ENCODE measurements at regions not wholly inside any gene's neighbourhood (a gene's known extent, or its start where the extent isn't known, plus 50 kb on each side); places are given as distances from the start of the nearest gene placed in this dataset.
"Not testable (repeated sequence)": the region's sequence is repeated elsewhere in the genome, so short reads cannot be mapped to it uniquely, and the experiment has no call there.

DNA sequence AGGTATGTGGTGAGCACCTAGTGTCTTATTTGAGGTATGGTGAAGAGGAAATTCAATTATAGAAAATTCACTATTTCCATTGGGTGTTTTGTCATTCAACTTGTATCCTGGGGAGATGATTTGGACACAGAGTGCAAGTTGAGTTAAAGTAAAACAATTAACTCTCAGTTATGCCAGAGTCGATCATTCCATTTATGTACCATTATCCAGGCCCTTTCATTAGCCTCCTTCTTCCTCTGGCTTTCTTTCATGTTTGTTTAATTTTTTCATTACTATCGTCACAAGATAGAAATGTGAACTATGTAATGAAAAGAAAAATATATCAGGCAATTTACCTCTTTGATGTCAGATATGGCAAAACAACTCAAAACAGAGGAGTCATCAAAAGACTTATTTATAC lies 1347.2 kb upstream of the NUDT12 start:
- in situ Hi-C loops (cut with MboI; ENCODE audit: low pct_unique_long_range_greater_than_20kb, low sequenced_read_pairs) = no loop called here
- no peak for DNase-seq

DNA sequence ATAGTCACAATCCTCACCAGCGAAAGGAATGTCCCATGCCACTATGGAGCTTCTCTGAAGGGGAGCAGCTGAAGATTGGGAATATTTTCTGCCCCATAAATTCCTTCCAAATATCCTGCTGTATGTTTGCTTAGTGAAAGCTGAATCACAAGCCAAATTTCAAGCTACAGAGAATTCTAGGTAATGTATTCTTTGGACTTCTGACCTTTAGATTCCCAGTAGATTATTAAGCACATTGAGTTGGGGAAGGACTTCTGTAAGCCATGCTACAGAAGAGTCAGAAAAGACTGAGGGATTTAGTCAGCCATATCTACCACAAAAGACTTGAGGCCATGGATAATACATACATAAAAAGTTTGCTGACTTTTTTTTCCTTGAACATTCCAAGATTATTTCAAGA lies 1342.0 kb upstream of the NUDT12 start:
- no peak for DNase-seq
- in situ Hi-C loops (cut with MboI; ENCODE audit: low pct_unique_long_range_greater_than_20kb, low sequenced_read_pairs) = no loop called here

DNA sequence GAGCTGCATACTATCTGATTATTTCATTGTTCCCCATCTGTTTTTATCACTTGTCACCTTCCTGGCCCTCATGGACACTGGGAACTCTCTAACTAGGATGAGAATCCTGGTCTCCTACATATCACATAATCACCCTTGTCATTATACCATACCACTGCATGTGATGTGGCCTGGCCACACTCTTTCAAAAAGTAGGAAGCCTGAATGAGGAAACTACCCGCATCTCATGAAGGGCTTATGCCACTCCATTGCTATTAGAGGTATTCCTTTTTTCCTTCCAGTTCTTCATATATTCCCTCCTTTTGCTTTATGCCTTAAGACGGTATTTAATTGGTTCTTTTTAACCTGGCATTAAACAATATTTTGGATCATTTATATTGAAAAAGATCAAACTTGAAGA lies 1341.4 kb upstream of the NUDT12 start:
- no peak for DNase-seq
- in situ Hi-C loops (cut with MboI; ENCODE audit: low pct_unique_long_range_greater_than_20kb, low sequenced_read_pairs) = no loop called here

DNA sequence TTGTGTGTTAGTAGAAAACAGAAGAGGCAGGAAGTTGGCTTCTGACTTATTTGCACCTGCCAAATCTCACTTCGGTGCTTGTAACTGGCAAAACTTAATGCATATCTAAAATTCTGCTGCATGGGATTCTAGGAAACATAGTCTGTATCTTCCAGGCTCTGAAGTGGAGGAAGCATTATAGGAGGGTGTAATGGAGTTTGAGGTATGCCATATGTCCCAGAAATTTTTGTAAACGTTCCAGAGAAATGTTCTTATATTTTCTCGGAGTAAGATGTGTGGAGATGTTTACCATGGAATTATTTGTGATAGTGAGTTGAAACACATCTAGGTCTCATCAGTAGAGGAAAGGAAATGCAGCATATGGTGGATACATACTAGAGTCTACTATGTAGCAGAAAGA lies 1329.0 kb upstream of the NUDT12 start:
- in situ Hi-C loops (cut with MboI; ENCODE audit: low pct_unique_long_range_greater_than_20kb, low sequenced_read_pairs) = no loop called here
- DNase-seq = no peak

DNA sequence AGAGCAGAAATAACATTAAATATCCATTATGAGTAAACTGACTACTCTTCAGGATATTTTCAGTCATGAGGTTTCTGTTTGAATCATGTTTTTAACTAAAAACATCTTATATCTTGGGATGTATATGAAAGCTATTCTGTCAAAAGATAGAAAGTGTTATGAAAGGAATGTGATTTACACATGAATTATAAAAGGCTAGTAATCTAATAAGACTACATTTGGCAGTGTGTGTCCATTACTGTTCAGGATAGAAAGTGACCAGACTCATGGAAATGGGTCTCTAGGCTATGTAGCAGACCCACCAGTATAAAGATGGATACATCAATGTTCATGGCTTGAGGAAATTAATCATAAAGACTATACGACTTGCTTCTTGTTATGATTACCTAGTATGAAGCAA lies 1328.2 kb upstream of the NUDT12 start:
- in situ Hi-C loops (cut with MboI; ENCODE audit: low pct_unique_long_range_greater_than_20kb, low sequenced_read_pairs) = no loop called here
- no peak for DNase-seq

DNA sequence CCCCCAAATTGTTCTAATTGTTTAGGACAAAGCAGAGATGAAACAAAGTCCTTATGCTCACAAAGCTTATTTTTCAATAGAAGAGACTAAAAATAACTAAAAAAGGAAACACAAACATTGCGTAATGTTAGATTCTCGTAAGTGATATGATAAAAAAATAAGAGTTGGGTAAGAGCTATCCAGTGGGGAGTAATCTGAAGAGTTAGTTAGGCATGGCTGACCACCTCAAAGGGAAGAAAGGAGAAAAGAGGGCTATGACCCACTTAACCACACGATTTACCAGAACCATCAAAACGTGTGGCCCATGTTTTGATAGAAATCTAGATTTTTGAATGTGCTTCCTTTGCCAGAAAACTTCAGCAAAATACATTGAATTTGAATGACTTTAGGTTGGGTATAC lies 1296.8 kb upstream of the NUDT12 start:
- peak; percentile 11 for DNase-seq

DNA sequence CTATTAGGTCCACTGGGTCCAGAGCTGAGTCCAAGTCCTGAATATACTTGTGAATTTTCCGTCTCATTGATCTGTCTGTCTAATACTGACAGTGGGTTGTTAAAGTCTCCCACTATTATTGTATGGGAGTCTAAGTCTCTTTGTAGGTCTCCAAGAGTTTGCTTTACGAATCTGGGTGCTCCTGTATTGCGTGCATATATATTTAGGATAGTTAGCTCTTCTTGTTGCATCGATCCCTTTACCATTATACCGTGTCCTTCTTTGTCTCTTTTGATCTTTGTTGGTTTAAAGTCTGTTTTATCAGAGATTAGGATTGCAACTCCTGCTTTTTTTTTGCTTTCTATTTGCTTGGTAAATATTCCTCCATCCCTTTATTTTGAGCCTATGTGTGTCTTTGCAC lies 1289.5 kb upstream of the NUDT12 start:
- DNase-seq; in situ Hi-C loops (cut with MboI; ENCODE audit: low pct_unique_long_range_greater_than_20kb, low sequenced_read_pairs): not testable (repeated sequence)

More for the DNA sequence above, 1296.8 kb upstream of the NUDT12 start:
- in situ Hi-C loops (cut with MboI; ENCODE audit: low pct_unique_long_range_greater_than_20kb, low sequenced_read_pairs) = no loop called here

DNA sequence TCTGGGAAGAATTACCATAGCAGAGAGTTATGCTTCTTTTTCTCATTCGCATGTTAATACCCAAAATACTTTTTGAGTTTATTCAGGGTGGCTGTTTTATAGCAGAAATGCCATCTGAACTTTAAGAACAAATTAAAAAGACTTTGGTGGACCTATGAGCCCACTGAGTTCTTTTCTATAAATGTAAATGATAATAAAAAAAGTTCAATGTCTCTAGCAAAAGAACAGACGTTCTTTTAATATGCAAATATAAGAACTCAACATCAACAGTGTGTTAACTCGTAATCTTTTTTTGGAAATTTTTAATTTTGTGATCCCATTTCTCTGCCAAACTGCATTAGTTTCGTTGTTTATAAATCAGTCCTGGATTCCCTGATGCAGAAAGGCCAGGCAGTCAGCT lies 1283.0 kb upstream of the NUDT12 start:
- in situ Hi-C loops (cut with MboI; ENCODE audit: low pct_unique_long_range_greater_than_20kb, low sequenced_read_pairs) = no loop called here

DNA sequence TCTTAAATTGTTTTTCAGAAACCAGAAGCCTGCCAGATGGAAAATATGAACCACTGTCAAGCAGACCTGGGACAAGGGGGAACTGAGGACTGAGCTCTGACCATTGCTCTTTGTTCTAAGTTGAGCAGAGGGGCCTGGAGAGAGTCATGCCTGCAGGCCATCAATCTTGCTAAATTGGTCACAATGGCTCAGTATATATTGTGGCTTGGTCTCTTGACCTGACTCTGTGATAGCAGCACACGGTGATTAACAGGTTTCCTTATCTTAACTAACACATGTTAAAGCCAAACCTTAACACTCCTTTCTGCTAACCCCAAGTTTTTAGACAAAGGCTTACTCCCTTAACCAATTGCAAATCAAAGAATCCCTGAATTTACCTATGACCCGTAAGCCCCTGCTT lies 1281.2 kb upstream of the NUDT12 start:
- DNase-seq = no peak
- in situ Hi-C loops (cut with MboI; ENCODE audit: low pct_unique_long_range_greater_than_20kb, low sequenced_read_pairs) = no loop called here

More for the DNA sequence above, 1283.0 kb upstream of the NUDT12 start:
- DNase-seq = no peak

DNA sequence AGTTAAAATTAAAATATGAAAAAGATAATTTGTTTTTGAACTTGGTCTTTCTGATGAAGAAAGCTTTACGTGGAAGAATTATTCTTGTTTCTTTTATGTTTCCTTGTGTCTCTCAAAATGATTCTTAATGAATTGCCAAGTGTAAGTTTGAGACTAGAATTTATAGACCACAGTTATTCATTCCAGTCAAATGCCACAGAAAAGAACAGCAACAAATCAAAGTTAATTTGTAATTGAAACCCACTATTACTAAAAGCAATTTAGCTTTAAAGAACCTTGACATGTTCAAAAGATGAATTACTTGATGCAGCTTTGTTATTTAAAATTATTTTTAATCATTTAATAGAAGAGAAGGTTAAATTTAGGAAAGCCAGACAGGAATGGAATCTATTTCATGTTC lies 1277.7 kb upstream of the NUDT12 start:
- DNase-seq = no peak
- in situ Hi-C loops (cut with MboI; ENCODE audit: low pct_unique_long_range_greater_than_20kb, low sequenced_read_pairs) = no loop called here

DNA sequence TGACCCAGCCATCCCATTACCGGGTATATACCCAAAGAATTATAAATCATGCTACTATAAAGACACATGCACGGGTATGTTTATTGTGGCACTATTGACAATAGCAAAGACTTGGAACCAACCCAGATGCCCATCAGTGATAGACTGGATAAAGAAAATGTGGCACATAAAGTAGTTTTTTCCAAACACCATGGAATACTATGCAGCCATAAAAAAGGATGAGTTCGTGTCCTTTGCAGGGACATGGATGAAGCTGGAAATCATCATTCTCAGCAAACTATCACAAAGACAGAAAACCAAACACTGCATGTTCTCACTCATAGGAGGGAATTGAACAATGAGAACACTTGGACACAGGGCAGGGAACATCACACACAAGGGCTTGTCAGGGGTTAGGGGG lies 1268.9 kb upstream of the NUDT12 start:
- DNase-seq; in situ Hi-C loops (cut with MboI; ENCODE audit: low pct_unique_long_range_greater_than_20kb, low sequenced_read_pairs): not testable (repeated sequence)

DNA sequence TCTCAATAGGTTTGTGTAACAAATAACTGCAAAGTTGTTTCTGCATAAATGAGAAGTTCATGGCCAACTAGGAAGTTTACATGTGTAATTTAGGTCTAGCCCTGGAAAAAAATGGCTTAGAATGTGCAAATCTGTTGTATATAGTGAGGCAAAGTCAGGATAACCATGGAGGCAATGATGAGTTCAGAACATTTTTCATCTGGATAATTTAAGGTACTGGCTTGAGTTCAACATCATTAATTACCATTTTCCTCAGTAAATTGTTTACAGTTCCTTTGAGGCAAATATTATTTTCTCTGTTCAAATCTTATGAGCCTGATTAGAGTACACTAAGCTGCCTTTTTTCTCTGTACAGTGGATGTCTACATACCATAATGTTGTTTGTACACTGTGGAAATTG lies 1259.0 kb upstream of the NUDT12 start:
- DNase-seq = no peak
- in situ Hi-C loops (cut with MboI; ENCODE audit: low pct_unique_long_range_greater_than_20kb, low sequenced_read_pairs) = no loop called here

DNA sequence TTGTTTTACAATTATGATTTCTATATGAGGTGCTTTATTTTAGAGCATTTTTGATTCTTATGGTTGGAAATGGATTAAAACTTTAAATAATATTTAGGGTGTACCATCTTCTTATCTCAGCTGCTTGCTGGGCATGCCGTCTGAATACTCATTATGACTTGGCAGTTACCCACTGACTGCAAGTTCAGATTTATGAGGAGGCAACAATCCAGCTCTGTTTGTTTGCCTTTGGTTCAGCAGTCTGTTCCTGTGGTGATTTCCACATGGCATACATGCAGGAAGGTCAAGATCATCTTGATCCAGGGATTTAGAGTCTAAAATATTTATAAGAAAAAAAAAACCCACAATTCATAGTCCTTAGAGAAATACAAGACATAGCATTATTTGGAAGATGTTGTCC lies 1254.5 kb upstream of the NUDT12 start:
- in situ Hi-C loops (cut with MboI; ENCODE audit: low pct_unique_long_range_greater_than_20kb, low sequenced_read_pairs) = no loop called here
- no peak for DNase-seq

DNA sequence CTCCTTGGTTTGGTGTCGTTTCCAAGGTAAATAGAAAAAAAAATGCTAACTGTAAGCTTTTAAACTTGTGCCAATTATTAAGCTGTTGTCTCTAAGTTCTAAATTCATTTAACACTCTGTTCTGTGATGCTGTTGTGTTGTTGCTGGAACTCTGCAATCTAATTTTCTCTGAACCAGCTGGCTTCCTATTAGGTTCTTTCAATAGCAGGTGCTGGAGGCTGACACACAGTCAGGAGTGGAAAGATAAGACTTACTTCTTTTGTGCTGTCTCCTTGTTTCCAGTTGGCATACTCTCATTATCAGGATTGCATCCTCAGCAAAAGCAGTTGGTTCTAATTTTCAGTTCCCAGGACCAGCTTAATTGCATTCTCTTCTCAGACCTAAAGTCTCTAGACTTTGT lies 1252.6 kb upstream of the NUDT12 start:
- in situ Hi-C loops (cut with MboI; ENCODE audit: low pct_unique_long_range_greater_than_20kb, low sequenced_read_pairs) = no loop called here
- DNase-seq = no peak

DNA sequence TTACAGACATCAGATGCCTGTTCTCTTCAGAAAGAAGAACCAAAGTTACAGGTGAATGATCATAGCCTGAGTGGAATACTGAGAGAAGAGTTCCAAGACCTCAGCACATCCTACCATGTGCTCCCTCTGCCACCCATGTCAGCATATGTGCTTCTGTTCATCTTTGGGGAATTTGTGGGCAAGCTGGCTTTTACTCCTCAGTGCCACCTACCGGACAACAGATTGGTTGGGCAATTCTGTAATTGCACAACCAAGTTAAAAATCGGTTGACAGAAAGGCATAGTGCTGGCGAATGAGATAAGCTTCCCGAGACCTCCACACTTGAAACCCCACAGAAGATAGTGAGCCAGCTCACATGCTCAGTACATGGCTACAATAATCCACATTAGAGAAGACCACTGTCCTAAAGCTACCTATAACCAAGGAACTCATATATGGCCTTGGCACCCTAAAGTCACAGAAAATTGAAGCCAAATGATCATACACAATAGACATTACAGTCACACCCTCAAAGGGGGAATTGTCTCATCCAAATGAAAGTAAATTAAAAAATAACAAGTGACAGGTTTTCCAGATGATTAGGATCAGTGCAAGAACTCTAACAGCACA lies 1238.0 kb upstream of the NUDT12 start:
- in situ Hi-C loops (cut with MboI; ENCODE audit: low pct_unique_long_range_greater_than_20kb, low sequenced_read_pairs) = no loop called here

DNA sequence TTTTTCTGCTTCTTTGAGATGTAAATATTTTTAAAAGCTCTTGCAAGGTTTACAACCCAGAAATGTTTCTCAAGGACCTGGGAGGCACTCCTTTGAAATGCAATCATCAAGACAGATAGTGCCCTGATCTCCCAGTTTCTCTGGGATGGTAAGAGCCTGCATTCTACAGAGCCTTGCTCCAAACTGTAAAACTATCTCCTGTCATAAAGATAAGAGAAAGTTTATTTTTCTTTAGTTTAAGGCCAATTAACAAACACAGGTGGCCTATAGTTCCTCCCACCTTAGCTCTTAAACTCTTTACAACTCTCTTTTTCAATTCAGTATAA lies 1231.1 kb upstream of the NUDT12 start:
- DNase-seq = no peak
- in situ Hi-C loops (cut with MboI; ENCODE audit: low pct_unique_long_range_greater_than_20kb, low sequenced_read_pairs) = no loop called here

More for the DNA sequence above, 1238.0 kb upstream of the NUDT12 start:
- DNase-seq = peak; percentile 49

DNA sequence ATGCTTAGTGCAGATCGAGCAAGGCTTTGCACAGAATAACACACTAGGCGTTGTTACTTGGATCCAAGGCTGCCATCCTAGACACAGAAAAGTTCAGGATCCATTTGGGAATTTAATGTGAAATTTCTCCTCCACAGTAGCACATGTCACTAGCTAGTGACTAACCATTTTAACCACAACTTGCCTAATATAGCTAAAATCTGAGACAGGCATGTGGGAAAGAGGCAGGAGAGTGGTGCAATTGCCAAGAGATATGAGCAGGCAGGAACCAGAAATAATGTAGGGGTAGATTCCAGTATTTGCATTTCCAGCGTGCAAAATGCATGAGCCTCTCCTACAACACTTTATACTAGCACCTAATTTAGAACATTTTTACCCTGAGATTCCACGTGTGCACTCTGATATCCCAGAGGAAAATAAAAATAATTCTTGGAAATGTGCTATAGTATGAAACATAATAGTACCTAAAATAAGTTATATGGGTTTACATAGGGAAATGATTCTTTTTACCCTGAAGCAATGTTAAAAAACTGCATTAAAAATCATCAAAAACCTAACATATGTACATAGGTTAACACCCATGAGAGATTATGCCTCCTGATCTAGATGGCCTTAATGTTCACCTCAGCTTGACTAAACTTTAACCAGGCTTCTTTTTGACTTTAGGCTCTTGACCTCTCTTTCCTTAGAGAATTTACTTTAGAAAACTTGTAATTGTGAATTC lies 1230.6 kb upstream of the NUDT12 start:
- no peak for DNase-seq
- in situ Hi-C loops (cut with MboI; ENCODE audit: low pct_unique_long_range_greater_than_20kb, low sequenced_read_pairs) = no loop called here

DNA sequence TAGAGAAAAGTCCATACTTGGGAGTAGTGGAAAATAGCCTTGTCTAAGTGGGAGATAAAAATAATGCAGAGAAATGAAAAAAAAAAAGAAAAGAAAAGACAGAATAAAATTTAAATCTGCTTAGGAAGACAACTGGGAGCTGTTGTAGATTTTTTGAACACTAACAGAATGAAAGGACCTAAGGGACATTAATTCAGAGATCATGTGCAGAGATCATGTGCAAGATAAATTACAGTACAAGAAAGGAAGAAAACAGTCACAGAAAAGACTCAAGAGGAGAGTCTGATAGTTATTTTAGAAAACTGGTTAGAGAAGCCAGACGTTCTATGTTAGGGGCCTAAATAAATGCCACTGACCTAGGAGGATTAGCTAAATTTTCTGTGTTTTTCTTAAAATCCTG lies 1226.8 kb upstream of the NUDT12 start:
- no peak for DNase-seq
- in situ Hi-C loops (cut with MboI; ENCODE audit: low pct_unique_long_range_greater_than_20kb, low sequenced_read_pairs) = no loop called here

DNA sequence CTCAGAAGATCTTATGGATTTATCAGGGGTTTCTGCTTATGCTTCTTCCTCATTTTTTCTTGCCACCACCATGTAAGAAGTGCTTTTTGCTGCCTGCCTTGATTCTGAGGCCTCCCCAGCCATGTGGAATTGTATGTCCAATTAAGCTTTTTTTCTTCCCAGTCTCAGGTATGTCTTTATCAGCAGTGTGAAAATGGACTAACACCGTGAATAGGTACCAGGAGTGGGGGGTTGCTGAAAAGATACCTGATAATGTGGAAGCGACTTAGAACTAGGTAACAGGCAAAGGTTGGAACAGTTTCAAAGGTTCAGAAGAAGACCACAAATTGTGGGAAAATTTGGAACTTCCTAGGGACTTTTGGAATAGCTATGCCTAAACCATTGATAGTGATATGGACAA lies 1222.5 kb upstream of the NUDT12 start:
- no peak for DNase-seq
- in situ Hi-C loops (cut with MboI; ENCODE audit: low pct_unique_long_range_greater_than_20kb, low sequenced_read_pairs) = no loop called here

DNA sequence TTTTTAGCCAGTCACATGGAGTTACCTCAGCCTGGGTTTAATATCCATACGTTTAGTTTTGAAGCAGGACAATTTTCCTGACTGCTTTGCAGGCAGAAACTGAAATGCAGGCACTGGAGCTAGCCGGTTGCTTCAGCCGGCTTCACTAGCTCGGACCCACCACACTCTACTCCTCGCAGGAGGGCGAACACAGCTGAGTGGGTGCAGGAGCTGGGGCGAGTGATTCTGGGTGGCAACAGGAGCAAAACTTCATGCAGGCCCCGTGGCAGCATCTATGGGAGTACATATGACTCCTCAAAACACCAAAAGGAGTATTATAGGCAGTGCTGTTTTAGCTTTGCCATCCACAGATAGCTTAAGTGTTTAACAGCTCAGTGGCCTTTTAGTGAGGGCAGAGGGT lies 1211.8 kb upstream of the NUDT12 start:
- in situ Hi-C loops (cut with MboI; ENCODE audit: low pct_unique_long_range_greater_than_20kb, low sequenced_read_pairs) = no loop called here
- no peak for DNase-seq

DNA sequence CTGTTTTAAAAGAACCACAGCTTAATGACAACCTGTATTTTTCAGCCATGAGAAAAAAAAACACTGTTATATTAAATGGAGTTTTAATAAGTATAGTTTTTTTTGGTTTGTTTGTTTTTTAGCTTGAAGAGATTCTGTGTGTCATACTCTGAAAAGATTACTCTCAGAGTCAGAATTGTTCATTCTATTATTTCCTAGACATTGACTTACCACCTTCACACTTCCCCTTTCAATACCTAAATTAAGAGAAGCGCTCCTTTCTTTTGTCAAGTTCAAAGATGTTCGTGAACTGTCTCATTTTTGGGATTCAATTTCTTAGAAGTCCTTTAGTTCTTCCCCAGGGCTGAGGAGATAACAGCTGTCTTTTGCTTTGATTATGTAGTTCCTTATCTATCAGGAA lies 1201.6 kb upstream of the NUDT12 start:
- in situ Hi-C loops (cut with MboI; ENCODE audit: low pct_unique_long_range_greater_than_20kb, low sequenced_read_pairs) = no loop called here
- no peak for DNase-seq
